SK-N-SH (cell line): ENCODE measurements at regions not wholly inside any gene's neighbourhood (a gene's known extent, or its start where the extent isn't known, plus 50 kb on each side); places are given as distances from the start of the nearest gene placed in this dataset.

ENCODE experiments used
- CTCF ChIA-PET: fragments of 300-600, 350-600 bp; formaldehyde crosslinking; extraction: SDS; loops from one replicate; lab custom pipeline; 2021; lab: Yijun Ruan, JAX
- POLR2A ChIA-PET: fragments of 350-600 bp; sonication (Branson Sonifier 250); formaldehyde crosslinking; extraction: SDS; loops from one replicate; lab custom pipeline; 2020; ENCODE audit warnings: antibody characterized with exemption, inconsistent platforms; lab: Yijun Ruan, JAX
- DNase-seq: peaks from one replicate; pipeline ENCODE4 v3.0.0; 2012
- H2AFZ ChIP-seq: fragments of 200-600 bp; sonication (generic); 2 replicates; pipeline ENCODE4 v1.8.1; 2016; ENCODE audit warnings: antibody characterized with exemption, mild to moderate bottlenecking, low read depth
- H3F3A ChIP-seq: fragments of 200-600 bp; sonication (generic); replicated peaks from 2 replicates; pipeline ENCODE3; 2016; ENCODE audit warnings: antibody characterized with exemption, mild to moderate bottlenecking; ENCODE audit not compliant: insufficient read depth
- H3K27ac ChIP-seq, 2 experiments: fragments of 200-500 bp in 1 of 2; fragments of 200-600 bp in 1 of 2; sonication (Bioruptor generic) in 1 of 2; sonication (generic), shearing (Covaris generic) in 1 of 2; 2 replicates each; pipeline versions ENCODE4 v1.5.1 to v1.6.1; 2014 to 2016; ENCODE audit warnings: low read depth in 2 of 2, inconsistent platforms in 1 of 2, low read length in 1 of 2, mild to moderate bottlenecking in 1 of 2, mixed read lengths in 1 of 2
- H3K27me3 ChIP-seq: fragments of 200-600 bp; sonication (generic), shearing (Covaris generic); 2 replicates; pipeline ENCODE4 v1.6.1; 2016; ENCODE audit warnings: mixed run types; ENCODE audit not compliant: insufficient read depth
- H3K36me3 ChIP-seq, 2 experiments: fragments of 200-500 bp in 1 of 2; fragments of 200-600 bp in 1 of 2; sonication (Bioruptor generic) in 1 of 2; sonication (generic) in 1 of 2; replicated peaks in 1 of 2; 2 replicates each; pipeline versions ENCODE3 to v1.5.1; 2014 to 2016; ENCODE audit warnings: low read length in 1 of 2, mild to moderate bottlenecking in 1 of 2; ENCODE audit not compliant: insufficient read depth in 2 of 2, control insufficient read depth in 1 of 2
- H3K4me1 ChIP-seq, 2 experiments: fragments of 200-500 bp in 1 of 2; fragments of 200-600 bp in 1 of 2; sonication (Bioruptor generic) in 1 of 2; sonication (generic), shearing (Covaris generic) in 1 of 2; 2 replicates each; pipeline versions ENCODE4 v1.5.1 to v1.6.1; 2014 to 2016; ENCODE audit warnings: low read depth in 1 of 2, low read length in 1 of 2, mixed run types in 1 of 2; ENCODE audit not compliant: insufficient read depth in 2 of 2, control insufficient read depth in 1 of 2
- H3K4me2 ChIP-seq: fragments of 200-600 bp; sonication (generic), shearing (Covaris generic); 2 replicates; pipeline ENCODE4 v1.6.1; 2017; ENCODE audit warnings: mixed run types
- H3K4me3 ChIP-seq, 2 experiments: fragments of 200-500 bp in 1 of 2; fragments of 200-600 bp in 1 of 2; sonication (Bioruptor generic) in 1 of 2; sonication (generic), shearing (Covaris generic) in 1 of 2; 2 replicates each; pipeline versions ENCODE4 v1.5.1 to v1.8.1; 2014 to 2016; ENCODE audit warnings: low read depth in 2 of 2, inconsistent platforms in 1 of 2, low read length in 1 of 2, mild to moderate bottlenecking in 1 of 2, mixed read lengths in 1 of 2, moderate library complexity in 1 of 2
- H3K79me2 ChIP-seq: fragments of 200-600 bp; sonication (generic); 2 replicates; pipeline ENCODE4 v1.8.1; 2017; ENCODE audit warnings: mild to moderate bottlenecking; ENCODE audit not compliant: insufficient read depth
- H3K9ac ChIP-seq: fragments of 200-600 bp; sonication (generic); 2 replicates; pipeline ENCODE4 v1.6.1; 2017; ENCODE audit warnings: mixed run types
- H3K9me2 ChIP-seq: fragments of 200-600 bp; sonication (generic); 2 replicates; pipeline ENCODE4 v1.6.1; 2017; ENCODE audit warnings: mixed run types
- H3K9me3 ChIP-seq: fragments of 200-600 bp; sonication (generic); 2 replicates; pipeline ENCODE4 v1.6.1; 2017; ENCODE audit warnings: mixed run types, mild to moderate bottlenecking, moderate library complexity
- H4K20me1 ChIP-seq: fragments of 200-600 bp; sonication (generic); 2 replicates; pipeline ENCODE4 v1.6.1; 2017; ENCODE audit warnings: mild to moderate bottlenecking, mixed run types; ENCODE audit not compliant: insufficient read depth
- CHD2 ChIP-seq: fragments of 150-350 bp; IDR thresholded peaks from 2 replicates; pipeline ENCODE4 v1.6.1; 2018; ENCODE audit warnings: low read length; ENCODE audit not compliant: partially characterized antibody
- EZH2phosphoT487 ChIP-seq: fragments of 200-600 bp; sonication (generic); IDR thresholded peaks from 2 replicates; pipeline ENCODE4 v1.6.1; 2017; ENCODE audit warnings: low read depth, mixed run types, mild to moderate bottlenecking, antibody characterized with exemption, moderate library complexity, borderline replicate concordance
- FOXJ3 ChIP-seq: sonication (generic); formaldehyde crosslinking; IDR thresholded peaks from 2 replicates; pipeline ENCODE4 v1.5.1; 2020; ENCODE audit warnings: mild to moderate bottlenecking, missing genetic modification reagents
- MEF2A ChIP-seq: IDR thresholded peaks from 2 replicates; pipeline ENCODE4 v1.4.0; 2012; ENCODE audit warnings: low read depth, borderline replicate concordance
- REST ChIP-seq: IDR thresholded peaks from 2 replicates; pipeline ENCODE4 v1.6.1; 2012; ENCODE audit warnings: mild to moderate bottlenecking, low read depth, low read length, moderate library complexity
- SMC3 ChIP-seq: IDR thresholded peaks from 2 replicates; pipeline ENCODE4 v1.6.1; 2012; ENCODE audit warnings: low read depth, low read length, improper control_type of control experiment
- TCF12 ChIP-seq: IDR thresholded peaks from 2 replicates; pipeline ENCODE4 v1.4.0; 2012
- TEAD4 ChIP-seq: IDR thresholded peaks from 2 replicates; pipeline ENCODE4 v1.4.0; 2012; ENCODE audit warnings: mild to moderate bottlenecking, borderline replicate concordance; ENCODE audit not compliant: insufficient read depth
- WGBS: methylation state at CpG from one replicate; pipeline ENCODE4 v1.1.6; 2017; ENCODE audit warnings: low lambda C conversion rate; 5-methylcytosine and 5-hydroxymethylcytosine counted together
- TF ChIP-seq, protein P1 (sequence below): fragments of 200-600 bp; sonication (generic); IDR thresholded peaks from 2 replicates; pipeline ENCODE4 v1.6.1; 2017; ENCODE audit warnings: antibody characterized with exemption, mild to moderate bottlenecking, moderate library complexity
- TF ChIP-seq, protein P2 (sequence below): fragments of 150-350 bp; IDR thresholded peaks from 2 replicates; pipeline ENCODE4 v1.6.1; 2016; ENCODE audit warnings: mild to moderate bottlenecking, low read depth, low read length

- TF ChIP-seq, protein P1, sequence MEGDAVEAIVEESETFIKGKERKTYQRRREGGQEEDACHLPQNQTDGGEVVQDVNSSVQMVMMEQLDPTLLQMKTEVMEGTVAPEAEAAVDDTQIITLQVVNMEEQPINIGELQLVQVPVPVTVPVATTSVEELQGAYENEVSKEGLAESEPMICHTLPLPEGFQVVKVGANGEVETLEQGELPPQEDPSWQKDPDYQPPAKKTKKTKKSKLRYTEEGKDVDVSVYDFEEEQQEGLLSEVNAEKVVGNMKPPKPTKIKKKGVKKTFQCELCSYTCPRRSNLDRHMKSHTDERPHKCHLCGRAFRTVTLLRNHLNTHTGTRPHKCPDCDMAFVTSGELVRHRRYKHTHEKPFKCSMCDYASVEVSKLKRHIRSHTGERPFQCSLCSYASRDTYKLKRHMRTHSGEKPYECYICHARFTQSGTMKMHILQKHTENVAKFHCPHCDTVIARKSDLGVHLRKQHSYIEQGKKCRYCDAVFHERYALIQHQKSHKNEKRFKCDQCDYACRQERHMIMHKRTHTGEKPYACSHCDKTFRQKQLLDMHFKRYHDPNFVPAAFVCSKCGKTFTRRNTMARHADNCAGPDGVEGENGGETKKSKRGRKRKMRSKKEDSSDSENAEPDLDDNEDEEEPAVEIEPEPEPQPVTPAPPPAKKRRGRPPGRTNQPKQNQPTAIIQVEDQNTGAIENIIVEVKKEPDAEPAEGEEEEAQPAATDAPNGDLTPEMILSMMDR, result no peak
- TF ChIP-seq REST (no peak), EZH2phosphoT487 (no peak)
Measured at GRCh38 chr5:174446988-174447387, 277.4 kb upstream of the MSX2 start (continued).

DNA sequence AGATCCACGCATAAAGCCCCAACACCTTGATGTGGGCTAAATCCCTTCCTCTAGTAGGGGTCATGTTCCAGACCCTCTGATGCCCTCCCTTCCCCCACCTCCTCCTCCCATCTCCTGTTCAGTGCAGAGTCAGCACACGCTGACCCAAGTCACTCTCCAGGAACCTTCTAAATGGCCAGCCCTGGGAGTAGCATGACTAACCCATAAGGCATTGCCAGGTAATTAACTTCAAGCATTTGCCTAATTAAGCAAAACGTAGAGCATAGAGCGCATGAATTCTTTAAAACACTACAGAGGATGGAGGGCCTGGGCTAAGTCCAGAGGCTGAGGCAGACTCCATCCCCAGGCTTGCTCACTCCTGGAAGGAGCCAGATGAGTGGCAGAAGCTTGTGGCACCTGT lies 276.3 kb upstream of the MSX2 start:
- H3K79me2 ChIP-seq, result no peaks in the 10 kb centered on the region
- no peaks in the 10 kb centered on the region for H3K4me1 ChIP-seq
- CTCF ChIA-PET, result interaction anchor here (1.2 to 1.3 kb wide), 2 partner anchors 28 to 287 kb away, joined by 3 read pairs; no protein-coding TSS in a partner anchor
- H4K20me1 ChIP-seq, result no peaks in the 10 kb centered on the region
- no peak overlapping the region for H2AFZ ChIP-seq
- H3K4me2 ChIP-seq, result no peak overlapping the region
- TF ChIP-seq FOXJ3 (CRISPR knock-in tag) (no peak), TCF12 (no peak), CHD2 (no peak), MEF2A (no peak), TEAD4 (no peak), SMC3 (no peak)
- TF ChIP-seq, protein P2, sequence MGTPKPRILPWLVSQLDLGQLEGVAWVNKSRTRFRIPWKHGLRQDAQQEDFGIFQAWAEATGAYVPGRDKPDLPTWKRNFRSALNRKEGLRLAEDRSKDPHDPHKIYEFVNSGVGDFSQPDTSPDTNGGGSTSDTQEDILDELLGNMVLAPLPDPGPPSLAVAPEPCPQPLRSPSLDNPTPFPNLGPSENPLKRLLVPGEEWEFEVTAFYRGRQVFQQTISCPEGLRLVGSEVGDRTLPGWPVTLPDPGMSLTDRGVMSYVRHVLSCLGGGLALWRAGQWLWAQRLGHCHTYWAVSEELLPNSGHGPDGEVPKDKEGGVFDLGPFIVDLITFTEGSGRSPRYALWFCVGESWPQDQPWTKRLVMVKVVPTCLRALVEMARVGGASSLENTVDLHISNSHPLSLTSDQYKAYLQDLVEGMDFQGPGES, result no peak
- TF ChIP-seq, all 33 proteins: peak for 0
- Histone ChIP-seq H3K36me3 (no peaks in the 10 kb centered on the region), H3K4me3 (no peak overlapping the region), H3K9me2 (no peaks in the 10 kb centered on the region), H3K9me3 (no peaks in the 10 kb centered on the region), H3K27ac (no peak overlapping the region), H3K9ac (no peak overlapping the region), H3K27me3 (no peaks in the 10 kb centered on the region), H3F3A (no peaks in the 10 kb centered on the region)
- POLR2A ChIA-PET, result no interaction called here
- WGBS, result 78% methylated on average over 4 of the region's 4 CpGs
- no peak for DNase-seq
